Calu3 (cell line): ENCODE measurements at regions not wholly inside any gene's neighbourhood (a gene's known extent, or its start where the extent isn't known, plus 50 kb on each side); places are given as distances from the start of the nearest gene placed in this dataset.

Experiments used
- BruUV-seq: library from RNA; stranded (reverse); fragments of 400-500 nt; replicated peaks from 2 replicates; lab custom pipeline; 2021; lab: Mats Ljungman, UMichigan
- CTCF ChIA-PET: fragments of 300-600 bp; sonication (Branson Sonifier 250); formaldehyde crosslinking; loops from one replicate; lab custom pipeline; 2022; ENCODE audit warnings: antibody characterized with exemption; lab: Charles Lee
- DNase-seq: peaks from one replicate; pipeline ENCODE4 v3.0.0; 2022
- H3K27ac Mint-ChIP-seq: one replicate; pipeline ENCODE4 v1.8.0; 2022; ENCODE audit warnings: mixed read lengths; ENCODE audit not compliant: unreplicated experiment
- H3K27me3 Mint-ChIP-seq: one replicate; pipeline ENCODE4 v1.8.0; 2022; ENCODE audit warnings: mixed read lengths; ENCODE audit not compliant: unreplicated experiment
- H3K36me3 Mint-ChIP-seq: one replicate; pipeline ENCODE4 v1.8.0; 2022; ENCODE audit warnings: mild to moderate bottlenecking, moderate library complexity, mixed read lengths; ENCODE audit not compliant: insufficient read depth, unreplicated experiment
- H3K4me1 Mint-ChIP-seq: one replicate; pipeline ENCODE4 v1.8.0; 2022; ENCODE audit warnings: mild to moderate bottlenecking, low read depth, mixed read lengths; ENCODE audit not compliant: unreplicated experiment
- H3K4me3 Mint-ChIP-seq: one replicate; pipeline ENCODE4 v1.8.0; 2022; ENCODE audit warnings: mild to moderate bottlenecking, low read depth, moderate library complexity, mixed read lengths; ENCODE audit not compliant: unreplicated experiment
- H3K9me3 Mint-ChIP-seq: one replicate; pipeline ENCODE4 v1.8.0; 2022; ENCODE audit warnings: low read depth, mixed read lengths; ENCODE audit not compliant: unreplicated experiment
- intact Hi-C: fragments of 100-400 bp; cut with micrococcal nuclease; formaldehyde crosslinking; loops from one replicate; pipeline ENCODE4 v1.10.0; 2022; ENCODE audit not compliant: unreplicated experiment
- TF ChIP-seq, protein P1 (sequence below): fragments of 200-600 bp; IDR thresholded peaks from one replicate; pipeline ENCODE4 v1.8.0; 2022; ENCODE audit warnings: antibody characterized with exemption; ENCODE audit not compliant: unreplicated experiment

DNA sequence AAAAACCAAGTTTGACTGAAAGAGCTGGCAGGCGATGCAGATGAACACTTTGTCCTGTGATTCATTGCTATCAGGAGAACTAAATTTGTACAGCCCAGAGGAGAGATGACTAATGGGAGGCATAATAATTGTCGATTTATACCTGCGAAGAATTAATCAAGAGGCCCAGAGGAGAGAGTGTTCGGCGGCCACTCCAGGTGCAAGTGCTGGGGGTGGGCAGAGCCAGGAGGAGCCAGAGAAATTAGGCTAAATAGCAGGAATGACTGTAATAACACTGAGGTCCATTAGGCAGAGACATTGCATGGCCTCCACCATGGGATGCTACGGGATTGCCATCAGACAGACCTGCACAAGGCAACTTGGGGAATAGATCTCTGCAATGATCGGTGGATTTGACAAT is 107.7 kb upstream of the UQCRFS1 start:
- BruUV-seq, result no TSS peak
- H3K9me3 Mint-ChIP-seq, result no peaks in the 10 kb centered on the region
- TF ChIP-seq, protein P1, sequence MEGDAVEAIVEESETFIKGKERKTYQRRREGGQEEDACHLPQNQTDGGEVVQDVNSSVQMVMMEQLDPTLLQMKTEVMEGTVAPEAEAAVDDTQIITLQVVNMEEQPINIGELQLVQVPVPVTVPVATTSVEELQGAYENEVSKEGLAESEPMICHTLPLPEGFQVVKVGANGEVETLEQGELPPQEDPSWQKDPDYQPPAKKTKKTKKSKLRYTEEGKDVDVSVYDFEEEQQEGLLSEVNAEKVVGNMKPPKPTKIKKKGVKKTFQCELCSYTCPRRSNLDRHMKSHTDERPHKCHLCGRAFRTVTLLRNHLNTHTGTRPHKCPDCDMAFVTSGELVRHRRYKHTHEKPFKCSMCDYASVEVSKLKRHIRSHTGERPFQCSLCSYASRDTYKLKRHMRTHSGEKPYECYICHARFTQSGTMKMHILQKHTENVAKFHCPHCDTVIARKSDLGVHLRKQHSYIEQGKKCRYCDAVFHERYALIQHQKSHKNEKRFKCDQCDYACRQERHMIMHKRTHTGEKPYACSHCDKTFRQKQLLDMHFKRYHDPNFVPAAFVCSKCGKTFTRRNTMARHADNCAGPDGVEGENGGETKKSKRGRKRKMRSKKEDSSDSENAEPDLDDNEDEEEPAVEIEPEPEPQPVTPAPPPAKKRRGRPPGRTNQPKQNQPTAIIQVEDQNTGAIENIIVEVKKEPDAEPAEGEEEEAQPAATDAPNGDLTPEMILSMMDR, result no peak
- intact Hi-C loops, result no loop called here
- no peaks in the 10 kb centered on the region for H3K4me1 Mint-ChIP-seq
- no peak overlapping the region for H3K27ac Mint-ChIP-seq
- no peak for DNase-seq
- no peak overlapping the region for H3K4me3 Mint-ChIP-seq
- CTCF ChIA-PET, result no interaction called here
- no peaks in the 10 kb centered on the region for H3K36me3 Mint-ChIP-seq
- peaks cover 94% of the 10 kb centered on the region for H3K27me3 Mint-ChIP-seq

- TF ChIP-seq, protein P1, result no peak
- Mint-ChIP-seq H3K27me3 (peaks cover 98% of the 10 kb centered on the region), H3K36me3 (no peaks in the 10 kb centered on the region), H3K9me3 (no peaks in the 10 kb centered on the region), H3K27ac (no peak overlapping the region), H3K4me3 (no peak overlapping the region), H3K4me1 (no peaks in the 10 kb centered on the region)
- BruUV-seq, result no TSS peak
- DNase-seq, result no peak
- intact Hi-C loops, result no loop called here
- CTCF ChIA-PET, result no interaction called here
Measured at GRCh38 chr19:29321116-29321515, 108.2 kb upstream of the UQCRFS1 start.

- intact Hi-C loops, result no loop called here
- H3K9me3 Mint-ChIP-seq, result no peaks in the 10 kb centered on the region
- H3K4me1 Mint-ChIP-seq, result no peaks in the 10 kb centered on the region
- peaks cover 98% of the 10 kb centered on the region for H3K27me3 Mint-ChIP-seq
- DNase-seq, result no peak
- BruUV-seq, result no TSS peak
- CTCF ChIA-PET, result no interaction called here
- H3K4me3 Mint-ChIP-seq, result no peak overlapping the region
- H3K27ac Mint-ChIP-seq, result no peak overlapping the region
- H3K36me3 Mint-ChIP-seq, result no peaks in the 10 kb centered on the region
- TF ChIP-seq, protein P1, result no peak
Measured at GRCh38 chr19:29323021-29323430, 110.1 kb upstream of the UQCRFS1 start.

GRCh38 chr19:29323440-29324290 is 110.7 kb upstream of the UQCRFS1 start:
- no peak for DNase-seq
- H3K27me3 Mint-ChIP-seq, result peaks cover 98% of the 10 kb centered on the region
- H3K36me3 Mint-ChIP-seq, result no peaks in the 10 kb centered on the region
- CTCF ChIA-PET, result no interaction called here
- TF ChIP-seq, protein P1, result no peak
- H3K4me3 Mint-ChIP-seq, result no peak overlapping the region
- no TSS peak for BruUV-seq
- peaks cover 3% of the 10 kb centered on the region for H3K9me3 Mint-ChIP-seq
- intact Hi-C loops, result no loop called here
- no peaks in the 10 kb centered on the region for H3K4me1 Mint-ChIP-seq
- H3K27ac Mint-ChIP-seq, result no peak overlapping the region
